HG03095 (cell line): ENCODE measurements at regions not wholly inside any gene's neighbourhood (a gene's known extent, or its start where the extent isn't known, plus 50 kb on each side); places are given as distances from the start of the nearest gene placed in this dataset.
"Not testable (repeated sequence)": the region's sequence is repeated elsewhere in the genome, so short reads cannot be mapped to it uniquely, and the experiment has no call there.

ENCODE experiments used
- ATAC-seq: cut with Tn5 transposase; IDR thresholded peaks from one replicate; pipeline ENCODE4 v1.9.1; 2021; ENCODE audit warnings: moderate library complexity; ENCODE audit not compliant: unreplicated experiment

DNA sequence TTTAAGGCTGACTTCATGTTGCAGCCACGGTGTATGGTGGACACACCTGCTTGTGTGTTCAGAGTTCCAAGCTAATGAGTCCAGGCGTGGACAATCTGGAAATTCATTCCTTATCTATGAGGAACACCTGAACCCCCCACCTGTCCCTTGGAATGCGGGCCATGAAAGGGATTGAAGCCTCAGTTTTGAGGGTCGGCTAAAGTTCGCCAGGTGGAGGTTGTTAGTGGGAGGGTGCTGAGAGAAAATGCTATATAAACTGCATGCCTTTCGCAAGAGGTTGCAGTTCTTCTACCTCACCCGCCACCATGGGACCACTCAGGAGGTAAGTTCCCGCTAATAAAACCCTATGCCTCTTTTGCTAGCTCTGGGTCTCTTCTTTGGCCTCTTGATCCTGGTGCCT lies 348.0 kb downstream of the BCL11B start:
- no peak for ATAC-seq

DNA sequence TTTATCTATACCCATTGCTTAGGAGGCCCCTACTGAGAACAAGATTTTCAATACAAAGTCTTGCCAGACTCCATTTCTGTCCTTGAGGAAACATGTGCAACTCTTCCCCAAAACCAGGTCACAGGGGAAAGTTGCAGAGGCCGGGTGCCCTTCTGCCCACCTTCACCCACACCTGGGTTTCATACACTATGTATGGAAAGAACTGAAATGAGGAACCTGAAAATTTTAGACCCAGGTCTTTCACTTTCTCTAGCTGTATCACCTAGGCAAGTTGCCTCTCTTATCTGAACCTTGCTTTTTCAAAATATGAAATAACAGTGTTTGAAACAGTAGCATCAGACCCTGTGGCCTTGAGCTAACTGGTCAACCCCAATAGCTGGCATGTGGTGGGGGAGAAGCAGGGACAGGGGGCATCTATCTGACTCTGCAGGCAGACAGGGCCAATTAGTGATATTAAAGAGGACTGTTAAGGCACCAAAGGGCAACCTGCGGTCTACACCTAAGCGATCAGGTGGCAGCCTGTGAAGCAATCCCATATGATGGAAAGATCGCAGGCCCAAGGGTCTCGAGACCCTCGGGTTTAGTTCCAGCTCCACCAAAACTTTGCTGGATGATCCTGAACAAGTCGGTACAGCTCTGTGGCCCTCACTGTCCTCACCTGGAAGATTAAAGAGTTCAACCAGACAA lies 346.5 kb downstream of the BCL11B start:
- ATAC-seq: no peak

DNA sequence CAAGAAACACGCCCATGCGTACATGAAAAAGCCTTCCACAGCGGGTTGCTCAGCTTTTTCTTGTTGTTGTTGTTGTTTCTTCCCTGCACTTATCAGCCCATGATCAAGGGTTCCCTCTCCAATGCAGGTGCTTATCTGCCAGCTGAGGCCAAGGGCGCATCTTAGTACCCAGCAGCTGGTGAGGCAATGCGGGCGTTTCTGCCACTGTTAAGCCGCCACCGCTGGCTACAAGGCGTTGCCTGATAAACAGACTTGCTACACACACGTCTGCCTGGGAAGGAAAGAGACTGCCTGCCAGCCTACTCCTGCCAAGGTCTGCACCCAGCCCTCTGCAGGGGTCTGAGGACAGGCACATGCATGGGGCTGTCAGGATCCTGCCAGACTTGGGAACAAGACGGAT lies 345.9 kb downstream of the BCL11B start:
- ATAC-seq: no peak

DNA sequence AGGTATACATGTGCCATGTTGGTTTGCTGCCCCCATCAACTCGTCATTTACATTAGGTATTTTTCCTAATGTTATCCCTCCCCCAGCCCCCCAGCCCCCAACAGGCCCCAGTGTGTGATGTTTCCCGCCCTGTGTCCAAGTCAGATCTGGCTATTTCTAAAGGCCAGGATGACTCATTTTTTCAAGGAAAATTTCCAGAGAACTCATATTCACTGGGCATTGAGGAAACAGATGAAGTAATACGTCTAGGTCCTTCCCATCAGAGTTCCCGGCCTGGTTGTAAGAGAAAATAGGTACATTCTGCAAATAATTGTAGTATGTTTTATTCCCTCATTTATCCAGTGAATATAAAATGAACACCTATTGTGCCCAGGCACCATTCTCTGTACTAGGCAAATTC lies 345.2 kb downstream of the BCL11B start:
- no peak for ATAC-seq

DNA sequence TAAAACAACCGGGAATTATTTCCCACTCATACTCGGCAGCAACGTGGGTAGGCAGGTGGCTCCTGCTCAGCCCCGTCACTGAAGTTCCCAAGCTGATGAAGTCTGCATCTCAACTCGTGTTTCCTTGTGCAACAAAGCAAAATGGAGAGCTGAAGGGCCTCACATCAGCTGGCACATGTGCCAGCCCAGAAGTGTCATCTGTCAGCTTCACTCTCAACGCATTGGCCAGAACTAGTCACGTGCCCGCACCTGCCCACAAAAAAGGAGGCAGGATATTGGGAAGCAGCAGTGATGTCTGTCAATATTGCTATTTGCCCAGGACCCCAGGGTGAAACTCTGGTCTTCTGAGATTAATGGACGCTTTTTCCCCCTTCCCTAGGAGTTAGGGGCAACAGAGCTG lies 344.0 kb downstream of the BCL11B start:
- ATAC-seq: no peak

DNA sequence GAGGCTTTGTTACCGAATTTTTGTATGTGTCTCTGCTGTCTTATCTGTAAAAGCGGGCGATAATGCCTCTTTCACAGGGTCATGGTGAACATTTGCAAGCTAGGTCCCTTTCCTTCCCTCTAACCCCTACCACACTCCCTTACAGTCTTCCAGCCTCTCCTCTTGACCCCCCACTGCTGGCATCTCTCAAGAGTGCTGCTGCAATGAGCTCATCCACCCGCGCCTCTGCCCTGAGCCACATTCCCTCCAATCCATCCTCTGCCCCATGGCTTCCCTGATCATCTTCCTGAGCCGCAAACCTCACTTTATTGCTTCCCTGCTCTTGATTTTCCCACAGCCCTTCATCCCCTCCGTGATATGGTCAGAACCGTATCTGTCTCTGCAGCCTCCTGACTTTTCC lies 343.6 kb downstream of the BCL11B start:
- no peak for ATAC-seq

DNA sequence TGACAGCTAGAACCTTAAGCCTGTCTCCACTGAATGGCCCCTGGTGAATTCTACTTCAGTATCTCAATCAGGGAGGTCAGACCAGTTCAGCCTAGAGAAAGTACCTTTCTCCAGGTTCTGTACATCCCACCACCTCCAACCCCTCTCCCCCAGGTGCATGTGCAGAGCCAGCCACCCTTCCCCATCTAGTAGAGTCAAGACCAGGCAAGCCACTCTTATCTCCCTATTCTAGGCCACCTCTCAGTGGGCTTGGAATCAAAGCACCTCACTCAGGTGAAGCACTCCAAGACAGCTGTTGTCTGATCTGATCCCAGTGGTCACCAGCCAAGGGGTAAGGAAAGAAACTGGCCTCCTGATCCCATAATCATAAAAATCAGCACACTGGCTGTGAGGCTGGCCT lies 340.9 kb downstream of the BCL11B start:
- no peak for ATAC-seq

DNA sequence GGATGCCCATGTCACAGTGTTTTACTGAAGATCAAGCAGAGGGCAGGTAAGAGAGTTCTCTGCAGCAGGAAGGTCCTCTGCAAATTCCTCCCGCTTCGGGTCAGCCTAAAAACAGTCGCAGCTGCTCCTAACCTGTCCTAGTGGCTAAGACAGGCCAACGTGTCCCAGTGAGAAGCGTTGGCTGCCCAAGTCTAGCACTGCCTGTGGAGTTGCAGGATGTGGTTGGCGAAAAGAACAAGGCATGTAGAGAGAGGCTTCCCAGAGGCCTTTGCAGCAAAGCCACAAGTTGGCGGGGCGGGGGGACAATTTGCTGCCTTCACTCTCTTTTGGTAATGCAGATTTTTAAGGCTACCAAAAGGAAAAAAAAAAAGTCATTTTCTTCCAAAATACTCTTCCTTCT lies 340.1 kb downstream of the BCL11B start:
- ATAC-seq: no peak

DNA sequence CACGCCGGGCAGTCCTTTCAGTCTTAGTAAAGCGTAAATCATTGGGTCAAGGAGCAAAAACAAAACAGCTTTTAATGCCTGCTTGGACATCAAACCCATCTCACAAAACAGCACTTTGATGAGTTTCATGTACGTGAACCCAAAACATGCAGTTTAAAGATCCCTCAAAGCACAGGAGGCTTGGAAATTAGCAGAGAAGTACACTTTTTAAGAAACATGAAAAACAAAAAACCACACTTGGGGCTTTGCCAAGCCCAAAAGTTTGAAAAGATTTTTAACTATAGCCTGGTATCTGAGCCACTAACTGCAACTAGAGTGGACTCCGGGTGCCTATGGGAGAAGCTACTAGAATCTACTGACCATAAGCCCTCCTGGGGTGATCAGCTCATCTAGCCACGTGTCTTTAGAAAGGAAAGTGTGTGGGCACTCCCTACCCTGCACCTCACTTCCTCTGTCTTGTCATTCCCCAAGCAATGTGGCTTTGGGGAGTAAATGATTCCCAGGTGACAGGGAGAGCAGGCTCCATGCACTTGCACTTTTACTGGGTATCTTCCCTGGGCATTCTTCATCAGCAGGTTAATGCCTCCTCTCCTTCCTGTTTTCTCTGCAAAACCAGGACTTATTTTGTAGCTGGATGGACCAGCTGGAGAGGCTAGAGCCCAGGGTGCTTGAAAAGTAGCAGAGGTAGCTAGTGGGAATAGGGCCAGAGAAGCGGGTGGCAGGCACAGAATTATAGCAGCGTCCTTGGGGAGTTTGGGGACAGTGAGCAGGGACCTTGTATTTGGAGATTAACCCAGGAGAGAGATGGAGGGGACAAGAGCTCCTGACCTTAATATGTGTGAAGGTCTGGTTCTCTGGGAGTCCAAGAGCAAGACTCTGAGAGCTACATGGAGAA lies 339.3 kb downstream of the BCL11B start:
- no peak for ATAC-seq

DNA sequence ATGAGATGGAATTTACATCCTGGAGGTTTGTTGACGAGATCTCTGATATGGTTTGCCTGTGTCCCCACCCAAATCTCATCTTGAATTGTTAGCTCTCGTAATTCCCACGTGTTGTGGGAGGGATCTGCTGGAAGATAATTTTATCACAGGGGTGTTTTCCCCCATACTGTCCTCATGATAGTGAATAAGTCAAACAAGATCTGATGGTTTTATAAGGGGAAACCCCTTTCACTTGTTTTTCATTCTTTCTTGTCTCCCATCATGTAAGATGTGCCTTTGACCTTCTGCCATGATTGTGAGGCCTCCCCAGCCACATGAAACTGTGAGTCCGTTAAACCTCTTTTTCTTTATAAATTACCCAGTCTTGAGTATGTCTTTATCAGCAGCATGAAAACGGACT lies 337.4 kb downstream of the BCL11B start:
- ATAC-seq: not testable (repeated sequence)

DNA sequence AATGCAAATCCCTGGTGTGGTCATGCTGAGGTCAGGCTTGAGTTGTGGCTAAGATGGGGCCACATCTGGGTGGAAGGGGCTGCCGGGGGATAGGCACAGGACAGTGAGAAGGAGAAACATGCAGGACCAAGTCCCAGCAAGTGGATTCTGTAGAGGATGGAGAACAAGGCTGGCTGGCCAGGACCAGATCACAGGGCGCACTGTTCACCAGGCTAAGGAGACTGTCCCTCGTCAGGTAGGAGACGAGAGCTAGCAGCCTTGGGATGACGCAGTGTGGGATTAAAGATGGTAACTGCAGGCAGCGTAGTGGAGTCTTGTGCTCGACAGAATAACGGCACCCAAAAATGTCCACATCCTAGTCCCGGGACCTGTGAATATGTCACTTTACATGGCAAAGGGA lies 336.1 kb downstream of the BCL11B start:
- no peak for ATAC-seq

DNA sequence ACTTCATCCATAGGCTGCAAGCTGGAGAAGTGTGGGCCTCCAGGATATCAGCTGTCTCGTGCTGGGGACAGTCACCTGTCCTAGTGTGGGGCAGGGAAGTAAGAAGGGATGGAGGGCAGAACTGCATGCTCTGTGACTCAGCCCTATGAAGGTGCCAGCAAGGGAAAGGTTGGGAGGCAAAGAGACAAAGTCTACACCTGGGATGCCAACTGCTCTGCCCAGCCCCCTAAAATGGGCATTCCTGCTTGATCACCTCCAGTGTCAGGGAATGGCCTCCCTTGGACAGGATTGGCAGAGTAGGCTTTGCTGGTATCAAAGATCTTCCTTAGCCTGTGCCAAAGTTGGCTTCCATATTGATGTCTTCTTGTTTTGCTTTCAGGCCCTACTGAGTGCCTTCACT lies 335.0 kb downstream of the BCL11B start:
- no peak for ATAC-seq

DNA sequence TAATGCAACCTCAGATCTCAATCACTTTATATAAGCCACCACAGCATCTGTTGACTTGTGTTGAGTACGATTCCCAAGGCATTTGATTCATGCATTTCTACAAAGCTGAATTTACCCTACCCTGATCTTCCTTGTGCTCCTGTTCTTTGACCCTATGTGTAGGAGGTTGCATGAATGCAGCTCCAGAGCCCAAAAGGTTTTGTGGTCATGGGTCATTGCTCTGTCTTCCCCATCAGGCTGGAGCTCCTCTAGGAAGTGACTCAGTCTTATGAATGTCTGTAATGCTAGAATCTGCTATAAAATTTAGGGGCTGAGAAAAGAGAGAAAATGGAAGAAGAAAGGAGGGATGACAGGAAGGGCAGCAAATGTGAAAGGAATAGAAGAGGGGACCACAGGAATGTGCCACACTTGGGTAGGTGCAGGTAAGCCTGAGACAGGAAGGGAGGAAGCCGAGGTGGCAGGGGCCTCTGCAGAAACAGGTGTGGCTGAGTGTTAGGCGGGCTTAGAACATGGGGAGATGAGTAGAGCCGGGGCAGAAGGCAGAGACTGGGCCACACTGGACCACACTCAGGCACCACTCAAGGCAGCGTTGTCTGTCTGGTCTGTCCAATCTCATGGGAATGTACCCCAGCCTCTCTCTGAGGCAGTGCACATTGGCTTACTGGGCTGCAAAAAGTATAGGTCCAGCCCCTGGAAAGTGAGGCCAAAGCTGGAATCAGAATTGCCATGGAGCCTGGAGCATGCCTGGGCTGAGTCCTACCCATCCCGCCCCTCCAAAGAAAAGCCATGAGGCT lies 334.1 kb downstream of the BCL11B start:
- ATAC-seq: no peak

DNA sequence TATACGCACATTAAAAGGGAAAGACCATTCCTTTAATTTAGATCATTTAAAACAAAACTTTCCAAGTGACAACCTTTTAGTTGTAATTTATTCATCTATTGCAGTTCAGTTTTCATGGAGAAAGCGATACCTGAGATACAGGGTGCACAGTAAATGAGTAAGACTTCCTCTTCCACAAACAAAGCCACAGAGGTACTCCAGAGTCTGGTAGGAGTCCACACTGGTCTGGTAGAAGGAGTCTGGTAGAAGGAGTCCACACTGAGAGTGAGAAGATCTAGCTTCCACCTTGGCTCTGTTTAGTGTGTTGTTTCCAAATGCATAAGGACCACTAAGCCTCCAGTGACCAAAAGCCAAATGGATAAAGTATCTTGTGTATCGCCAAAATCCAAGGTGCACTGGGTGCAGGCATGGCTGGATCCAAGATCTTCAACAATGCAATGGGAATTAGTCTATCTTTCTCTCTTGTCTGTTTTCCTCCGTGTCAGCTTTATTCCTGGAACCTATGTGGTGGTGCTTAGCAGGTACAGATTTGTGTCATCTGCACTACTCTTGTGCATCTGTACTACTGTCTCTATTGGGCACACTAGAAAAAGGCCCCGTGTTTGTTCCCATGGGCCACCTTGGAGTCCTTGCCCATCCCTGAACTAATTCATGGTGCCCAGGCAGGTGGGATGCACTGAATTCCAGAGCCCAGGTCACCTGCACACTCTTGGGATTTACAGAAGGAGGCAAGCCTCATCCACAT lies 331.1 kb downstream of the BCL11B start:
- no peak for ATAC-seq

DNA sequence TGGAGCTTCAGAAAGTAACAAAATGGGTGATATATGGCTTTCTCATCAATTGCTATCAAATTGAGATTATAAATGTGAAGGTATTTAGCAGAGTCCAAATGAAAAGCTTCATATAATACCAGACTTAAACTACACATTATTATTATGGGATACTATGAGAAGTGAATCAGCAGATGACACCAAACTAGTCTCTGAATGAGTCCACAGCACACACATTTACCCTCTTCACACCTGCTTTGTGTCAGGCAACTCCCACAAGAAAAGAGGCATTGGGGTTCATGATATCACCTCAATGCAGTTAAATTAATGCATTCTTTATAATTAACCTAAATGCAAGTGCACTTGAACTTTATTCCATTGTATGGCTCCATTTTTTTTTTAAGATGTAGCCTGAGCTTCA lies 330.5 kb downstream of the BCL11B start:
- no peak for ATAC-seq

DNA sequence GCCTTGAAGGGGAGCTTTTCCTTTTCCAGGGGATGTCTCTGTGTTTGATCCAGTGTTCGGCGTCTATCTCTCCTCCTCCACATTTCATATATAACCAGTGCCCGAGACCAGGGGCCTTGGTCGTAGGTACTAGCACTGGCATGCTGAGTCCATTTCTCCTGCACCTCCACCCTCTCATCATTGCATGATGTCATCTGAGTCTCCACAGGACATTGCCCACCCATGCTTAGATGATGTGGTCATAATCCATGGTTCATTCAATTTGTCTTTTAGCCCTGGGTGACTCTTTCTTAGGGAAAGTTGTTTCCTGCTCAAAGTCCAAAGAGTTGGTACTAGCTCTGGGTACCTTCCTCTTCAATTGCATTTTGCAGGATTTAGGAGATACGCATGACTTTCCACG lies 328.1 kb downstream of the BCL11B start:
- no peak for ATAC-seq

DNA sequence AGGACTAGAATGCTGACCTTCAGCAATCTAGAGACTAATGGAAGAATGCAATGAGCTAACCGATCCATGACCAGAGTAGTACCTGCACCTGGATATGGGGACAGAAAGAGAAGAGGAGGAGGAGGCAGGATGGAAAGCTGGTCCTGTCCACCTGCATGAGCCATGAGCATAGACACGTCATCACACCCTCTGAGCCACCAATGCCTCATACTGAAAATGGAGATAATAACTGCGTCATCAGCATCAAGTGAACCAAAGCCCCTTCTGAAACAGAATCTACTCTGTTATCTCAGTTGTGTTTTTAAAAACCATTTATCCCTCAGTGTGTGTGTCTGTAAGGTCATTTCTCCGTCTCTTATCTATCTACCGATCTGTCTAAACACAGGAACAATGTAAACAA lies 327.0 kb downstream of the BCL11B start:
- no peak for ATAC-seq

DNA sequence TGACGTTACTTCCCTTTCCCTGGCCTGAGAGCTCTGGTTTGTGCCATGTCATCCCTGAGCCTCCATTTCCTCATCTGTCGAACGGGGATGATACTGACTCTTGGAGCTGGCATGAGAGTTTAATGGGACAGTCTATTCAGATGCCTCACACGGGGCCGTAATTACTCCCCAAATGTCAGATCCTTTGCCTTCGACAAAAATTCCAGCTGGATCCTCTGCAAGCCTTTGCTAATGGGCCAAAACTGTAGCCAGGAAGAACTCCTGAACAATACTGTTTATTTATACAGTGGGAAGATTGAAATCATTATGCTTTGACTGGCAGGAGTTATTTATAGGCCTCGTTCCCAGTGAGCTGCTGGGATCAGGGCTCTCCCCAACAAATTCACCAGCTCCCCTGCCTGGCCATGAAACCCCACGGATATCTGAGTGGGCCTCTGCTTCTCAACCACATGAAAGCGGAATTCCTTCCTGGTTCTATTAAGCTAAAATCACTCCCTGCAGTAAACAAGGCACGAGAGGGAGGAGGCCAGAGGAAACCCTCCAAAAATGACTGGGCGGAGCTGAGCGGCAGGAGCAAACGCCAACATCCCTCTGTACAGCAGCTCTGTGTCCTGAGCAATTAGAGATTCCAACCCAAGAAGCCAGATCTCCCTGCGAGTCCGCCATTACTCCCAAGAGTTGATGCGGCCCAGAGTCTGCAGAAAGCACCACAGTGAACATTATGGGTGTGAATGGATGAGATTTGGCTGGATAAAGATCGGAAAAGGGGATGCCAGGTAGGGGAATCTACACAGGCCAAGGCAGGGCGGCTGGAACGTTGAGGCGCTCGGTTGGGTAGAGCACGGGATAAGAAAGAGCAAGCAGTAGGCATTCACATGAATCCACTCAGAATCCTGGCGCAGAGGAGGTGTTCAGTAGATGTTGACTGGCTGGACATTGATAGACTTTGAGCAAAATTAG lies 326.1 kb downstream of the BCL11B start:
- ATAC-seq: no peak

DNA sequence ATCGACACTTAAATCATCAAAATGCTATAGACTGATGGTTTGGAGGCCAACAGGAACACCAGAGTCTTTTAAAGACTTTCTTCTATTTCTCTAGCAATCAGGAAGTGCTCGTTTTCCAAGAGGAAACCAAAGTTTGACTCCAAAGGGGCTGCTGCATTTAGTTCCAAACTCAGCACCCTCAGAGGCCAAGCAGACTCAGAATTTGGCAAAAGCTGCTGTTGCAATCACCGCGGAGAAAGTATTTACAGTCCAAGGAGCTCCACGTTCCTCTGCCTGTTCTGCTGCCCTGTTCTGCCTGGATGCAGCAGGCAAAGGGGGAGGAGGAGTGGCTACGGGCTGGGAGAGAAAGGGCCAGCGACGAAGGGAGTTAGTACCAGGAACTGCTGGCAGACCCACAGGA lies 325.1 kb downstream of the BCL11B start:
- ATAC-seq: no peak
